ENCODE measurements at regions not wholly inside any gene's neighbourhood (a gene's known extent, or its start where the extent isn't known, plus 50 kb on each side); places are given as distances from the start of the nearest gene placed in this dataset.

- no peak for TF ChIP-seq CTCF (IDR thresholded peaks at IDR 0.05)
- no peak for TF ChIP-seq POLR2A (IDR thresholded peaks at IDR 0.05)
- no peak for TF ChIP-seq POLR2AphosphoS5 (IDR thresholded peaks at IDR 0.05)
These were observed 308.1 kb downstream of the SFMBT2 start for GRCh38 chr10:7102557-7103349.

Measured in transverse colon (tissue), 4 donors.